ENCODE measurements at regions not wholly inside any gene's neighbourhood (a gene's known extent, or its start where the extent isn't known, plus 50 kb on each side); places are given as distances from the start of the nearest gene placed in this dataset.

GRCh38 chr7:17659126-17659525 is 281.2 kb downstream of the SNX13 start:
- Histone ChIP-seq H3K4me1 (peaks cover 0 to 8% (median 4%) of the 10 kb centered on the region in 4 donors), H3K36me3 (no peaks in the 10 kb centered on the region), H3K27ac (replicated peaks in 1 of 4) (no peak overlapping the region), H3K27me3 (no peaks in the 10 kb centered on the region), H3K9me3 (peaks cover 0 to 4% (median 0%) of the 10 kb centered on the region in 4 donors), H3K4me3 (no peak overlapping the region)
- WGBS, result 93% methylated on average over 3 of the region's 3 CpGs
- no peak for DNase-seq (ENCODE audit: extremely low spot score)
- intact Hi-C loops (cut with DNase I), result no loop called here
- TF ChIP-seq POLR2AphosphoS5 (IDR thresholded peaks at IDR 0.05) (no peak), POLR2A (IDR thresholded peaks at IDR 0.05; ENCODE audit: low read depth) (no peak), EP300 (IDR thresholded peaks at IDR 0.05) (no peak)
- TF ChIP-seq, protein P1, sequence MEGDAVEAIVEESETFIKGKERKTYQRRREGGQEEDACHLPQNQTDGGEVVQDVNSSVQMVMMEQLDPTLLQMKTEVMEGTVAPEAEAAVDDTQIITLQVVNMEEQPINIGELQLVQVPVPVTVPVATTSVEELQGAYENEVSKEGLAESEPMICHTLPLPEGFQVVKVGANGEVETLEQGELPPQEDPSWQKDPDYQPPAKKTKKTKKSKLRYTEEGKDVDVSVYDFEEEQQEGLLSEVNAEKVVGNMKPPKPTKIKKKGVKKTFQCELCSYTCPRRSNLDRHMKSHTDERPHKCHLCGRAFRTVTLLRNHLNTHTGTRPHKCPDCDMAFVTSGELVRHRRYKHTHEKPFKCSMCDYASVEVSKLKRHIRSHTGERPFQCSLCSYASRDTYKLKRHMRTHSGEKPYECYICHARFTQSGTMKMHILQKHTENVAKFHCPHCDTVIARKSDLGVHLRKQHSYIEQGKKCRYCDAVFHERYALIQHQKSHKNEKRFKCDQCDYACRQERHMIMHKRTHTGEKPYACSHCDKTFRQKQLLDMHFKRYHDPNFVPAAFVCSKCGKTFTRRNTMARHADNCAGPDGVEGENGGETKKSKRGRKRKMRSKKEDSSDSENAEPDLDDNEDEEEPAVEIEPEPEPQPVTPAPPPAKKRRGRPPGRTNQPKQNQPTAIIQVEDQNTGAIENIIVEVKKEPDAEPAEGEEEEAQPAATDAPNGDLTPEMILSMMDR (IDR thresholded peaks at IDR 0.05), result no peak

DNA sequence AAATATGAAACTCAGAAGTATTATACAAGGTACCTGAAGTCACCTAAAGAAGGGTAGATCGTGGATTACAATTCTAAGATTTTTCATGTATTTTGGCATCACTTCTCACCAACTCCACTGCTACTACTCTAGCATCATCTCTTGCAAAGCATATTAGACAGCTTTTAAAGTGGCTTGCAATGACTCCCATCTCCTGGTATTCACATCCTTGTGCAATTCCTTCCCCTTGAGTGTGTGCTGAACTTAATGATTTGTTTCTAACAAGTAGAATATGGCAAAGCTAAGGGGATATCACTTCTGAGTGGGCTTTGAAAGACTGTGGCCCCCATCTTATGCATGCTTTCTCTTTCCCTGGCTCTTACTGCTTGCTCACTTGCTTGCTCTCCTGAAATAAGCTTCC is 280.2 kb downstream of the SNX13 start:
- intact Hi-C loops (cut with DNase I), result no loop called here
- Histone ChIP-seq H3K36me3 (no peaks in the 10 kb centered on the region), H3K4me3 (no peak overlapping the region), H3K4me1 (peaks cover 0 to 7% (median 3%) of the 10 kb centered on the region in 4 donors), H3K9me3 (peaks cover 0 to 4% (median 0%) of the 10 kb centered on the region in 4 donors), H3K27me3 (no peaks in the 10 kb centered on the region), H3K27ac (replicated peaks in 1 of 4) (no peak overlapping the region)
- no peak for TF ChIP-seq POLR2AphosphoS5 (IDR thresholded peaks at IDR 0.05)
- TF ChIP-seq POLR2A (IDR thresholded peaks at IDR 0.05; ENCODE audit: low read depth), result no peak
- TF ChIP-seq, protein P1 (IDR thresholded peaks at IDR 0.05), result no peak
- TF ChIP-seq EP300 (IDR thresholded peaks at IDR 0.05), result no peak
- no peak for DNase-seq (ENCODE audit: extremely low spot score)
- WGBS, result 86% methylated on average over 1 of the region's 1 CpG

GRCh38 chr7:17661982-17662585 is 278.2 kb downstream of the SNX13 start:
- 51% methylated on average over 3 of the region's 3 CpGs for WGBS
- intact Hi-C loops (cut with DNase I), result no loop called here
- H3K4me1 ChIP-seq, result peaks cover 0 to 7% (median 2%) of the 10 kb centered on the region in 4 donors
- no peak overlapping the region for H3K27ac ChIP-seq (replicated peaks in 1 of 4)
- no peak overlapping the region for H3K4me3 ChIP-seq
- DNase-seq (ENCODE audit: extremely low spot score), result no peak
- H3K36me3 ChIP-seq, result no peaks in the 10 kb centered on the region
- TF ChIP-seq EP300 (IDR thresholded peaks at IDR 0.05) (no peak), POLR2AphosphoS5 (IDR thresholded peaks at IDR 0.05) (no peak), POLR2A (IDR thresholded peaks at IDR 0.05; ENCODE audit: low read depth) (no peak)
- TF ChIP-seq, protein P1 (IDR thresholded peaks at IDR 0.05), result no peak
- H3K9me3 ChIP-seq, result peaks cover 0 to 4% (median 0%) of the 10 kb centered on the region in 4 donors
- H3K27me3 ChIP-seq, result no peaks in the 10 kb centered on the region

- Histone ChIP-seq H3K9me3 (peaks cover 0 to 4% (median 0%) of the 10 kb centered on the region in 4 donors), H3K27me3 (no peaks in the 10 kb centered on the region), H3K27ac (replicated peaks in 1 of 4) (peak overlapping the region in 2 of 4 donors; percentile 34 to 41), H3K4me3 (no peak overlapping the region), H3K4me1 (peaks cover 0 to 7% (median 2%) of the 10 kb centered on the region in 4 donors), H3K36me3 (no peaks in the 10 kb centered on the region)
- intact Hi-C loops (cut with DNase I), result no loop called here
- whole genome bisulfite sequencing, result 62% methylated on average over 3 of the region's 3 CpGs
- no peak for DNase-seq (ENCODE audit: extremely low spot score)
- TF ChIP-seq POLR2A (IDR thresholded peaks at IDR 0.05; ENCODE audit: low read depth) (no peak), POLR2AphosphoS5 (IDR thresholded peaks at IDR 0.05) (no peak), EP300 (IDR thresholded peaks at IDR 0.05) (no peak)
- TF ChIP-seq, protein P1 (IDR thresholded peaks at IDR 0.05), result no peak
Measured at GRCh38 chr7:17663061-17663675, 277.1 kb downstream of the SNX13 start.

All from esophagus muscularis mucosa (tissue), 4 donors.